HepG2 (cell line): ENCODE measurements at regions not wholly inside any gene's neighbourhood (a gene's known extent, or its start where the extent isn't known, plus 50 kb on each side); places are given as distances from the start of the nearest gene placed in this dataset.

Experiments used
- ATAC-seq: fragments of 200-7000 bp; cut with Tn5 transposase; 3 replicates; pipeline ENCODE4 v1.9.1; 2020; ENCODE audit warnings: mild to moderate bottlenecking, moderate library complexity
- BruUV-seq: library from RNA; stranded (reverse); fragments of 400-500 nt; replicated peaks from 2 replicates; lab custom pipeline; 2021; lab: Mats Ljungman, UMichigan
- CTCF ChIA-PET: fragments of 300-600 bp; formaldehyde crosslinking; extraction: SDS; loops from one replicate; lab custom pipeline; 2021; ENCODE audit warnings: low total read pairs, inconsistent platforms, low intra/inter-chr PET ratio; lab: Yijun Ruan, JAX
- POLR2A ChIA-PET: fragments of 350-600 bp; sonication (Branson Sonifier 250); formaldehyde crosslinking; loops from one replicate; lab custom pipeline; 2020; ENCODE audit warnings: antibody characterized with exemption, inconsistent platforms; lab: Yijun Ruan, JAX
- DNase-seq: peaks from one replicate; pipeline ENCODE4 v3.0.0-alpha.2; 2015; ENCODE audit warnings: low spot score
- FAIRE-seq: peaks from 3 replicates; lab custom pipeline; 2011; peaks lifted over from hg19 to GRCh38; lab: Jason Lieb, UNC
- H2AFZ ChIP-seq: one replicate; pipeline ENCODE4 v1.6.1; 2011; ENCODE audit warnings: low read length, inconsistent platforms
- H3K27ac ChIP-seq: fragments of 300-600 bp; 3 replicates; pipeline ENCODE4 v1.8.0; 2011; ENCODE audit warnings: mixed run types, mild to moderate bottlenecking, mixed read lengths, low read length, inconsistent platforms; ENCODE audit not compliant: insufficient read depth; ENCODE audit errors: extremely low read length
- H3K27me3 ChIP-seq, 2 experiments: fragments of 200-600 bp in 1 of 2; 2 replicates in 1 of 2; 3 replicates in 1 of 2; pipeline versions ENCODE4 v1.6.0 to v1.8.0; 2011; ENCODE audit warnings: low read length in 2 of 2, mild to moderate bottlenecking in 2 of 2, moderate library complexity in 2 of 2, inconsistent platforms in 1 of 2; ENCODE audit not compliant: insufficient read depth in 2 of 2, control insufficient read depth in 1 of 2
- H3K36me3 ChIP-seq, 2 experiments: fragments of 200-600 bp in 1 of 2; replicated peaks in 1 of 2; 2 replicates in 1 of 2; 3 replicates in 1 of 2; pipeline versions ENCODE4 v1.5.1 to v1.8.0; 2011; ENCODE audit warnings: low read length in 2 of 2, inconsistent platforms in 1 of 2; ENCODE audit not compliant: insufficient read depth in 2 of 2, control insufficient read depth in 1 of 2
- H3K4me1 ChIP-seq: 2 replicates; pipeline ENCODE4 v1.5.1; 2012; ENCODE audit warnings: low read length, inconsistent platforms; ENCODE audit not compliant: insufficient read depth
- H3K4me2 ChIP-seq: 2 replicates; pipeline ENCODE4 v1.6.0; 2011; ENCODE audit warnings: low read depth, low read length, inconsistent platforms
- H3K4me3 ChIP-seq, 3 experiments: fragments of 200-600 bp in 1 of 3; sonication (generic), shearing (Covaris generic) in 1 of 3; replicated peaks in 1 of 3; 2 replicates each; pipeline ENCODE4 v1.5.1; 2011 to 2016; ENCODE audit warnings: low read length in 3 of 3, inconsistent platforms in 2 of 3, low read depth in 2 of 3, mild to moderate bottlenecking in 2 of 3, control low read depth in 1 of 3, mixed read lengths in 1 of 3; ENCODE audit not compliant: insufficient read depth in 1 of 3
- H3K79me2 ChIP-seq: one replicate; pipeline ENCODE4 v1.6.1; 2011; ENCODE audit warnings: low read length, inconsistent platforms; ENCODE audit not compliant: insufficient read depth
- H3K9ac ChIP-seq: 2 replicates; pipeline ENCODE4 v1.6.0; 2011; ENCODE audit warnings: mild to moderate bottlenecking, low read depth, low read length, inconsistent platforms; ENCODE audit not compliant: insufficient read depth
- H3K9me3 ChIP-seq: 2 replicates; pipeline ENCODE4 v1.5.1; 2012; ENCODE audit warnings: mild to moderate bottlenecking, low read length
- H4K20me1 ChIP-seq: 2 replicates; pipeline ENCODE4 v1.6.0; 2011; ENCODE audit warnings: inconsistent platforms, mild to moderate bottlenecking, low read length, moderate library complexity; ENCODE audit not compliant: insufficient read depth
- IRF2 ChIP-seq: IDR thresholded peaks from 2 replicates; pipeline ENCODE4 v1.6.1; 2018; ENCODE audit warnings: missing genetic modification reagents, missing compliant biosample characterization
- KAT7 ChIP-seq: IDR thresholded peaks from 2 replicates; pipeline ENCODE4 v1.6.1; 2018; ENCODE audit warnings: borderline replicate concordance, missing compliant biosample characterization
- KMT2A ChIP-seq: sonication (generic); formaldehyde crosslinking; IDR thresholded peaks from 2 replicates; pipeline ENCODE4 v1.4.0; 2020; ENCODE audit warnings: missing genetic modification reagents
- MAF1 ChIP-seq: sonication (generic); formaldehyde crosslinking; IDR thresholded peaks from 2 replicates; pipeline ENCODE4 v1.5.0; 2020; ENCODE audit warnings: missing genetic modification reagents, borderline replicate concordance
- RARA ChIP-seq: IDR thresholded peaks from 2 replicates; pipeline ENCODE4 v1.6.1; 2016; ENCODE audit warnings: missing genetic modification reagents, missing compliant biosample characterization
- SIN3A ChIP-seq: IDR thresholded peaks from 2 replicates; pipeline ENCODE4 v1.6.1; 2011; ENCODE audit warnings: low read depth, mild to moderate bottlenecking, control low read depth, low read length, borderline replicate concordance
- SMC3 ChIP-seq: IDR thresholded peaks from 2 replicates; pipeline ENCODE4 v1.6.1; 2011; ENCODE audit warnings: low read length, improper control_type of control experiment
- SMYD3 ChIP-seq: sonication (generic); formaldehyde crosslinking; IDR thresholded peaks from 2 replicates; pipeline ENCODE4 v1.8.1; 2023; ENCODE audit warnings: mild to moderate bottlenecking, missing genetic modification reagents
- SRSF9 ChIP-seq: fragments of 200-400 bp; formaldehyde crosslinking; IDR thresholded peaks from 2 replicates; pipeline ENCODE4 v1.6.1; 2018; ENCODE audit warnings: borderline replicate concordance, mild to moderate bottlenecking, low read depth, low read length; ENCODE audit not compliant: insufficient read depth, poor library complexity, severe bottlenecking
- XRCC5 ChIP-seq: fragments of 200-400 bp; formaldehyde crosslinking; optimal IDR thresholded peaks from 2 replicates; pipeline ENCODE3; 2017; ENCODE audit warnings: mild to moderate bottlenecking, low read length
- ZFAT ChIP-seq: sonication (generic); formaldehyde crosslinking; conservative IDR thresholded peaks from 2 replicates; pipeline ENCODE4 v1.8.1; 2023; ENCODE audit warnings: missing genetic modification reagents, inconsistent platforms
- ZFP36L2 ChIP-seq: sonication (generic); formaldehyde crosslinking; IDR thresholded peaks from 2 replicates; pipeline ENCODE4 v1.4.0; 2020; ENCODE audit warnings: missing genetic modification reagents
- ZNF207 ChIP-seq: fragments of 450-650 bp; IDR thresholded peaks from 2 replicates; pipeline ENCODE4 v1.6.1; 2016; ENCODE audit warnings: antibody characterized with exemption, borderline replicate concordance
- ZNF232 ChIP-seq: sonication (generic); formaldehyde crosslinking; IDR thresholded peaks from 2 replicates; pipeline ENCODE4 v1.4.0; 2020; ENCODE audit warnings: missing genetic modification reagents, borderline replicate concordance
- ZNF382 ChIP-seq: sonication (generic); formaldehyde crosslinking; IDR thresholded peaks from 2 replicates; pipeline ENCODE4 v1.5.0; 2020; ENCODE audit warnings: missing genetic modification reagents, mild to moderate bottlenecking, borderline replicate concordance
- ZNF761 ChIP-seq: sonication (generic); formaldehyde crosslinking; conservative IDR thresholded peaks from 2 replicates; pipeline ENCODE4 v1.4.0; 2020; ENCODE audit warnings: mild to moderate bottlenecking, missing genetic modification reagents
- ZNF776 ChIP-seq: sonication (generic); formaldehyde crosslinking; IDR thresholded peaks from 2 replicates; pipeline ENCODE4 v1.4.0; 2020; ENCODE audit warnings: mild to moderate bottlenecking, missing genetic modification reagents
- in situ Hi-C: cut with HindIII; loops from 2 replicates; pipeline ENCODE4 v1.10.0; 2017; ENCODE audit warnings: low pct_unique_long_range_greater_than_20kb; ENCODE audit not compliant: extremely low pct_ligation_motif_present
- intact Hi-C: fragments of 100-400 bp; cut with micrococcal nuclease; formaldehyde crosslinking; loops from one replicate; pipeline ENCODE4 v1.10.0; 2022; ENCODE audit not compliant: unreplicated experiment
- TF ChIP-seq, protein P1 (sequence below): sonication (generic); formaldehyde crosslinking; IDR thresholded peaks from 2 replicates; pipeline ENCODE4 v1.4.0; 2020; ENCODE audit warnings: missing genetic modification reagents
- TF ChIP-seq, protein P2 (sequence below): sonication (generic); formaldehyde crosslinking; IDR thresholded peaks from 2 replicates; pipeline ENCODE4 v1.5.0; 2020; ENCODE audit warnings: mild to moderate bottlenecking, low read depth, missing genetic modification reagents, borderline replicate concordance
- TF ChIP-seq, protein P3 (sequence below): sonication (generic); formaldehyde crosslinking; conservative IDR thresholded peaks from 2 replicates; pipeline ENCODE4 v1.8.0; 2022; ENCODE audit warnings: missing genetic modification reagents
- TF ChIP-seq, protein P4 (sequence below): sonication (generic); formaldehyde crosslinking; IDR thresholded peaks from 2 replicates; pipeline ENCODE4 v1.4.0; 2020; ENCODE audit warnings: missing genetic modification reagents
- TF ChIP-seq, protein P5 (sequence below): sonication (generic); formaldehyde crosslinking; IDR thresholded peaks from 2 replicates; pipeline ENCODE4 v1.8.0; 2022; ENCODE audit warnings: missing genetic modification reagents, low read depth, mild to moderate bottlenecking, borderline replicate concordance

DNA sequence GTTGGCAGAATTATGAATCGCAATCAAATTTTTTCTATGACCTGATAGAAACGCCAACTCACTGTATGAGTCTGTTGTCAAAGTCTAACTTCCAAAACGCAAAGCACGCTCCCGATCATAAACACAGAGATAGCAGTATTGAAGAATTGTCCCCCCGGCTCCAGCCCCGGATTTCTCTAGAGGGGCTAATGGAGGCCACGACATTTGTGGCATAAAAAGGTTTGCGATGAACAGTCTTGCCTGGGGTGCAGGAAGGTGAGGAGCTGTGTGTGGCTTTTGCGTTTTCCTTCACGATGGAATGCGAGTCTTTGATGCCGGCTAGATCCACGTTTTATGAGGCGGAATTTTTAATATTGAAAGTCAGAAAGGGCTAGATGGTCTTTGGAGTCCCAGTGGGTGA lies 183.0 kb downstream of the CRLF2 start (continued):
- no peak for TF ChIP-seq KMT2A (CRISPR knock-in tag)
- TF ChIP-seq XRCC5, result no peak
- TF ChIP-seq IRF2 (CRISPR knock-in tag), result no peak
- TF ChIP-seq, protein P1, sequence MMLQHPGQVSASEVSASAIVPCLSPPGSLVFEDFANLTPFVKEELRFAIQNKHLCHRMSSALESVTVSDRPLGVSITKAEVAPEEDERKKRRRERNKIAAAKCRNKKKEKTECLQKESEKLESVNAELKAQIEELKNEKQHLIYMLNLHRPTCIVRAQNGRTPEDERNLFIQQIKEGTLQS (CRISPR knock-in tag), result no peak
- TF ChIP-seq ZFP36L2 (CRISPR knock-in tag), result no peak
- TF ChIP-seq, protein P2, sequence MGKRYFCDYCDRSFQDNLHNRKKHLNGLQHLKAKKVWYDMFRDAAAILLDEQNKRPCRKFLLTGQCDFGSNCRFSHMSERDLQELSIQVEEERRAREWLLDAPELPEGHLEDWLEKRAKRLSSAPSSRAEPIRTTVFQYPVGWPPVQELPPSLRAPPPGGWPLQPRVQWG (CRISPR knock-in tag), result no peak
- no peak for TF ChIP-seq SRSF9
- no peak for TF ChIP-seq ZNF776 (CRISPR knock-in tag)
- no peak for TF ChIP-seq ZFAT (CRISPR knock-in tag)
- TF ChIP-seq, all 625 proteins: peak for 0

DNA sequence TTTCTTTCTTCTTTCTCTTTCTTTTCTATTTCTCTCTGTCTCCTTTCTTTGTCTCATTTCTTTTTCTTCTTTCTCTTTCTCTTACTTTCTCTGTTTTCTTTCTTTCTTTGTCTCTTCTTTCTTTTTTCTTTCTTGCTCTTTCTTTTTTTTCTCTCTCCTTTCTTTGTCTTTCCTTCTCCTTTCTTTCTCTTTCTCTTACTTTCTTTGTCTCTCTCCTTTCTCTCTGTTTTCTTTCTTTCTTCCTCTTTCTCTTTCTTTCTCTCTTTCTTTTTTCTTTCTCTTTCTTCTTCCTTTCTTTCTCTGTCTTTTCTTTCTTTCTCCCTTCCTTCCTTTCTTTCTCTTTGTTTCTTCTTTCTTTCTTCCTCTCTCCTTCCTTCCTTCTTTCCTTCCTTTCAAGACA lies 184.8 kb downstream of the CRLF2 start:
- ATAC-seq (no peak), DNase-seq (no peak), FAIRE-seq (no peak)
- ChIA-PET POLR2A (no interaction called here), CTCF (no interaction called here)
- in situ Hi-C loops (no loop called here), intact Hi-C loops (no loop called here)
- Histone ChIP-seq H3K27ac (no peak overlapping the region), H3K79me2 (no peaks in the 10 kb centered on the region), H3K4me1 (no peaks in the 10 kb centered on the region), H3K4me2 (no peak overlapping the region), H3K27me3 (no peaks in the 10 kb centered on the region), H3K9ac (no peak overlapping the region), H4K20me1 (no peaks in the 10 kb centered on the region), H2AFZ (no peak overlapping the region), H3K9me3 (no peaks in the 10 kb centered on the region), H3K4me3 (no peak overlapping the region), H3K36me3 (no peaks in the 10 kb centered on the region)
- BruUV-seq, result no TSS peak
- no peak for TF ChIP-seq ZNF232 (CRISPR knock-in tag)
- TF ChIP-seq KAT7, result no peak
- no peak for TF ChIP-seq SIN3A
- no peak for TF ChIP-seq SMC3
- TF ChIP-seq, protein P3, sequence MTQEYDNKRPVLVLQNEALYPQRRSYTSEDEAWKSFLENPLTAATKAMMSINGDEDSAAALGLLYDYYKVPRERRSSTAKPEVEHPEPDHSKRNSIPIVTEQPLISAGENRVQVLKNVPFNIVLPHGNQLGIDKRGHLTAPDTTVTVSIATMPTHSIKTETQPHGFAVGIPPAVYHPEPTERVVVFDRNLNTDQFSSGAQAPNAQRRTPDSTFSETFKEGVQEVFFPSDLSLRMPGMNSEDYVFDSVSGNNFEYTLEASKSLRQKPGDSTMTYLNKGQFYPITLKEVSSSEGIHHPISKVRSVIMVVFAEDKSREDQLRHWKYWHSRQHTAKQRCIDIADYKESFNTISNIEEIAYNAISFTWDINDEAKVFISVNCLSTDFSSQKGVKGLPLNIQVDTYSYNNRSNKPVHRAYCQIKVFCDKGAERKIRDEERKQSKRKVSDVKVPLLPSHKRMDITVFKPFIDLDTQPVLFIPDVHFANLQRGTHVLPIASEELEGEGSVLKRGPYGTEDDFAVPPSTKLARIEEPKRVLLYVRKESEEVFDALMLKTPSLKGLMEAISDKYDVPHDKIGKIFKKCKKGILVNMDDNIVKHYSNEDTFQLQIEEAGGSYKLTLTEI, result no peak
- TF ChIP-seq, protein P4, sequence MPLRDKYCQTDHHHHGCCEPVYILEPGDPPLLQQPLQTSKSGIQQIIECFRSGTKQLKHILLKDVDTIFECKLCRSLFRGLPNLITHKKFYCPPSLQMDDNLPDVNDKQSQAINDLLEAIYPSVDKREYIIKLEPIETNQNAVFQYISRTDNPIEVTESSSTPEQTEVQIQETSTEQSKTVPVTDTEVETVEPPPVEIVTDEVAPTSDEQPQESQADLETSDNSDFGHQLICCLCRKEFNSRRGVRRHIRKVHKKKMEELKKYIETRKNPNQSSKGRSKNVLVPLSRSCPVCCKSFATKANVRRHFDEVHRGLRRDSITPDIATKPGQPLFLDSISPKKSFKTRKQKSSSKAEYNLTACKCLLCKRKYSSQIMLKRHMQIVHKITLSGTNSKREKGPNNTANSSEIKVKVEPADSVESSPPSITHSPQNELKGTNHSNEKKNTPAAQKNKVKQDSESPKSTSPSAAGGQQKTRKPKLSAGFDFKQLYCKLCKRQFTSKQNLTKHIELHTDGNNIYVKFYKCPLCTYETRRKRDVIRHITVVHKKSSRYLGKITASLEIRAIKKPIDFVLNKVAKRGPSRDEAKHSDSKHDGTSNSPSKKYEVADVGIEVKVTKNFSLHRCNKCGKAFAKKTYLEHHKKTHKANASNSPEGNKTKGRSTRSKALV (CRISPR knock-in tag), result no peak
- no peak for TF ChIP-seq ZNF207
- TF ChIP-seq ZNF761 (CRISPR knock-in tag), result no peak
- TF ChIP-seq SMYD3 (CRISPR knock-in tag), result no peak
- TF ChIP-seq MAF1 (CRISPR knock-in tag), result no peak
- TF ChIP-seq RARA (CRISPR knock-in tag), result no peak
- TF ChIP-seq ZNF382, result no peak
- TF ChIP-seq, protein P5, sequence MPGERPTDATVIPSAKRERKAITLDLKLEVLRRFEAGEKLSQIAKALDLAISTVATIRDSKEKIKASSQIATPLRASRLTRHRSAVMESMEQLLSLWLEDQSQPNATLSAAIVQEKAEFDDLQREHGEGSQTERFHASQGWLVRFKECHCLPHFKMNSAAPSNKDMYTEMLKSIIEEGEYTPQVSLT (CRISPR knock-in tag), result no peak
